GM12873 (cell line): ENCODE measurements at regions not wholly inside any gene's neighbourhood (a gene's known extent, or its start where the extent isn't known, plus 50 kb on each side); places are given as distances from the start of the nearest gene placed in this dataset.

Experiments
- TF ChIP-seq, protein P1 (sequence below): IDR thresholded peaks from 2 replicates; pipeline ENCODE4 v1.5.1; 2012; ENCODE audit warnings: low read depth, mild to moderate bottlenecking, moderate library complexity, low read length, control low read depth; ENCODE audit not compliant: insufficient read depth; ENCODE audit errors: missing control alignments

- TF ChIP-seq, protein P1, sequence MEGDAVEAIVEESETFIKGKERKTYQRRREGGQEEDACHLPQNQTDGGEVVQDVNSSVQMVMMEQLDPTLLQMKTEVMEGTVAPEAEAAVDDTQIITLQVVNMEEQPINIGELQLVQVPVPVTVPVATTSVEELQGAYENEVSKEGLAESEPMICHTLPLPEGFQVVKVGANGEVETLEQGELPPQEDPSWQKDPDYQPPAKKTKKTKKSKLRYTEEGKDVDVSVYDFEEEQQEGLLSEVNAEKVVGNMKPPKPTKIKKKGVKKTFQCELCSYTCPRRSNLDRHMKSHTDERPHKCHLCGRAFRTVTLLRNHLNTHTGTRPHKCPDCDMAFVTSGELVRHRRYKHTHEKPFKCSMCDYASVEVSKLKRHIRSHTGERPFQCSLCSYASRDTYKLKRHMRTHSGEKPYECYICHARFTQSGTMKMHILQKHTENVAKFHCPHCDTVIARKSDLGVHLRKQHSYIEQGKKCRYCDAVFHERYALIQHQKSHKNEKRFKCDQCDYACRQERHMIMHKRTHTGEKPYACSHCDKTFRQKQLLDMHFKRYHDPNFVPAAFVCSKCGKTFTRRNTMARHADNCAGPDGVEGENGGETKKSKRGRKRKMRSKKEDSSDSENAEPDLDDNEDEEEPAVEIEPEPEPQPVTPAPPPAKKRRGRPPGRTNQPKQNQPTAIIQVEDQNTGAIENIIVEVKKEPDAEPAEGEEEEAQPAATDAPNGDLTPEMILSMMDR, result no peak
Measured at GRCh38 chr4:149972407-149972806, 105.8 kb upstream of the DCLK2 start.

DNA sequence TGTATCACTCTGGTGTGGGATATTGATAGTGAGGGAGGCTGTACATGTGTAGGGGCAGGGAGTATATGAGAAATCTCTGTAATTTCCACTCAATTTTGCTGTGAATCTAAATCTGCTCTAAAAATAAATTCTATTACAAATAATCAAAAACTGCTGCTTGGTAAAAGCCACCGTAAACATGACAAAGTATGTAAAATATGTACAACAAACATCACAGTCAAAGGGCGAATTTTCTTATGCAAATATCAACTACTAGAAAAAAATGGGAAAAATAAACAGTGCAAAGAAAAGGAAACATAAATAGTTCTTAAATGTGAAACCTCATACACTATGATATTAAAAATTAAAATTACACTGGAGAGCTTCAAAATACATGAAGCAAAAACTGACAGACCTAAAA is 105.1 kb upstream of the DCLK2 start:
- TF ChIP-seq, protein P1, result no peak

DNA sequence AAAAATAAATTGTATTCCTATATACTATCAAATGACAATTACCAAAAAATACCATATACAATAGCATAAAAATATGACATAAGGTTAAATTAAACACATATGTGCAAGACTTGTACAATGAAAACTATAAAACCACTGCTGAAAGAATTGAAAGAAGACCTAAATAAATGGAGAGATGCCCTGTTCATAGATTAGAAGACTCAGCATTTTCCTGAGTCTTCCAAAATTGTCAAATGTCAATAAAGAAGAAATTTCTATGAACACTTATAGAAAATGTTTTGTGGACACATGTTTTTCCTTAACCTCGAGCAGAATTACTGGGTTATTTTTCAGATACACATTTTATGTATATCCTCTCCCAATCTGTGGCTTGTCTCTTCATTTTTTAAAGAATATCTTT is 103.1 kb upstream of the DCLK2 start:
- TF ChIP-seq, protein P1, result no peak

DNA sequence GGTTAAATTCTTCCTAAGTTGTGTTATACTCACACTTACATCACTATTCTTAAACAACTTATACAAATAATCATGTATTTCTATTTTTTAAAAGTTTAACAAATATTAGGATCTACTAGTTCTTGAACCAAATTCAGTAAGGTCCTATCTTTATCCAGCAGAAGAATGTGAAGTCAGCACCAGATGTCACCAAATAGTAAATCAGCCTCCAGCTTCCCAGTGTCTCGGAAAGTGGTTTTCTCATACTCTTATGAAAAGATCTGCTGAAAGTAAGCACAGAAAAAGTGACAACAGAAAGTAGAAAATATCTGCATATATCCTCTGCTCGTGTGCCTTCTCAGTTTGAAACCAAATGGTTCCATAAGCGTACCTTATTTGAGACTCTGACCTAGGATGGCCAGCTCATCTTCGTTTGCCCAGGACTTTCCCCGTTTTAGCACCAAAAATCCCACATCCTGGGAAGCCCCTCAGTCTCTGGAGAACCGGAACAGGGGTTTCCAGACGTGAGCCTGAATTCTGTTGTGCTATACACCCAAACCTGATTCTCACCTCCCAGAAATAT is 98.0 kb upstream of the DCLK2 start:
- TF ChIP-seq, protein P1, result no peak

GRCh38 chr4:149980941-149981340 is 97.3 kb upstream of the DCLK2 start:
- TF ChIP-seq, protein P1, result peak; percentile 77

DNA sequence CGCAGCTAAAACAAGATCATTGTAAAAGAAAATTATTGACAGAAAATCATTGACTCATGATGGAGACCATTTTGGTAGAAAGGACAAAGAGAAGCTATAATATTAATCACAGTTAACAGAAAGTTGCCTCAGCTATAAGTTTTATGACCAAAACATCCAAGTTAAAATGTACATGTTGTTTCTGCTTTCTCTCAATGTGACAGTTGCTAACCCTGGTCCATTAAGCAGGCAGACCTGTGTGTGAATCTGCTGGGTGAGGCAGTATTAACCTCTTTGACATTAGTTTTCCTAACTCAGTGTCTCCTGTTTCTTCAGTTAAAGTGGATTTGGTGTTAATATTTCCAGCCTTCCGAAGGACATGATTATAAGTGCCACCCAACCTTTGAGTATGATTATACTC is 94.8 kb upstream of the DCLK2 start:
- TF ChIP-seq, protein P1, result no peak

DNA sequence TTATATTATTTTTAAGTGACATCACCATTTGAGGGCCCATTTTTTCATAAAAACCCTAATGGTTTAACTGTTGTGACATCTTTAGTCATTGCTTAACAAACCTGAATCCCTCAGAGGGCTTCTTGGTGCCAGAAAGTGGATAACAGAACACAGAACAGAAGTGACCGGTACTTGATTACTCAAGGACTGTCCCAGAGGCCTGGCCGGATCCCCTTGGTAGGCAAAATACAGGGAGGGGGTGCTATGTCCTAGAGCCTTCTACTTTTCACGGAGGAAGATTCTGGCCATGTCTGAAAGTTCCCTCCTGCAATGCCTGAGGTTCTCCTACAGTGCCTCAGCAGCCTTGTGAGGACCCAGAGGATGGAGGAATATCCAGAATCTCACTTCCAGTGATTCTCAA is 94.3 kb upstream of the DCLK2 start:
- TF ChIP-seq, protein P1, result no peak
